ENCODE measurements at regions not wholly inside any gene's neighbourhood (a gene's known extent, or its start where the extent isn't known, plus 50 kb on each side); places are given as distances from the start of the nearest gene placed in this dataset.
A peak's percentile ranks its signal among the peaks of the same experiment; 100 is the strongest.
"Not testable (repeated sequence)": the region's sequence is repeated elsewhere in the genome, so short reads cannot be mapped to it uniquely, and the experiment has no call there.

GRCh38 chr2:185393091-185393490 is 345.5 kb upstream of the FSIP2 start:
- Histone ChIP-seq H3K4me1 (no peaks in the 10 kb centered on the region), H3K27me3 (no peaks in the 10 kb centered on the region), H3K27ac (no peak overlapping the region), H3K36me3 (no peaks in the 10 kb centered on the region), H3K4me3 (no peak overlapping the region), H3K9me3 (peaks cover 2 to 15% of the 10 kb centered on the region in 2 donors)
- DNase-seq (ENCODE audit: low spot score in 2 of 2) = no peak
- TF ChIP-seq POLR2A (IDR thresholded peaks at IDR 0.05) (no peak), POLR2AphosphoS5 (IDR thresholded peaks at IDR 0.05) (no peak), CTCF (IDR thresholded peaks at IDR 0.05) (no peak)
- intact Hi-C loops (cut with DNase I; ENCODE audit: low total_unique reads) = no loop called here

GRCh38 chr2:185402474-185402873 is 336.1 kb upstream of the FSIP2 start:
- no peak overlapping the region for H3K27ac ChIP-seq
- intact Hi-C loops (cut with DNase I; ENCODE audit: low total_unique reads) = no loop called here
- H3K4me3 ChIP-seq = no peak overlapping the region
- DNase-seq (ENCODE audit: low spot score in 2 of 2) = no peak
- H3K9me3 ChIP-seq = peaks cover 0 to under 1% of the 10 kb centered on the region in 2 donors
- no peaks in the 10 kb centered on the region for H3K4me1 ChIP-seq
- H3K36me3 ChIP-seq = no peaks in the 10 kb centered on the region
- TF ChIP-seq CTCF (IDR thresholded peaks at IDR 0.05) (no peak), POLR2A (IDR thresholded peaks at IDR 0.05) (no peak), POLR2AphosphoS5 (IDR thresholded peaks at IDR 0.05) (no peak)
- H3K27me3 ChIP-seq = no peaks in the 10 kb centered on the region

- intact Hi-C loops (cut with DNase I; ENCODE audit: low total_unique reads) = no loop called here
- no peak overlapping the region for H3K4me3 ChIP-seq
- H3K27me3 ChIP-seq = no peaks in the 10 kb centered on the region
- no peaks in the 10 kb centered on the region for H3K9me3 ChIP-seq
- H3K27ac ChIP-seq = no peak overlapping the region
- H3K36me3 ChIP-seq = peaks cover 3% of the 10 kb centered on the region
- H3K4me1 ChIP-seq = no peaks in the 10 kb centered on the region
- DNase-seq (ENCODE audit: low spot score in 2 of 2) = no peak
- TF ChIP-seq POLR2AphosphoS5 (IDR thresholded peaks at IDR 0.05) (no peak), CTCF (IDR thresholded peaks at IDR 0.05) (no peak), POLR2A (IDR thresholded peaks at IDR 0.05) (no peak)
These were observed 334.0 kb upstream of the FSIP2 start for GRCh38 chr2:185404578-185404977.

- no peak overlapping the region for H3K27ac ChIP-seq
- no peak overlapping the region for H3K4me3 ChIP-seq
- H3K36me3 ChIP-seq = no peaks in the 10 kb centered on the region
- H3K9me3 ChIP-seq = no peaks in the 10 kb centered on the region
- TF ChIP-seq CTCF (IDR thresholded peaks at IDR 0.05) (no peak), POLR2A (IDR thresholded peaks at IDR 0.05) (no peak), POLR2AphosphoS5 (IDR thresholded peaks at IDR 0.05) (no peak)
- H3K4me1 ChIP-seq = no peaks in the 10 kb centered on the region
- no peak for DNase-seq (ENCODE audit: low spot score in 2 of 2)
- intact Hi-C loops (cut with DNase I; ENCODE audit: low total_unique reads) = no loop called here
- H3K27me3 ChIP-seq = no peaks in the 10 kb centered on the region
These were observed 321.5 kb upstream of the FSIP2 start for GRCh38 chr2:185417111-185417510.

- Histone ChIP-seq H3K4me3 (no peak overlapping the region), H3K36me3 (no peaks in the 10 kb centered on the region), H3K27ac (no peak overlapping the region), H3K4me1 (no peaks in the 10 kb centered on the region), H3K9me3 (no peaks in the 10 kb centered on the region), H3K27me3 (no peaks in the 10 kb centered on the region)
- DNase-seq (ENCODE audit: low spot score in 2 of 2) = no peak
- TF ChIP-seq POLR2AphosphoS5 (IDR thresholded peaks at IDR 0.05) = no peak
- TF ChIP-seq CTCF (IDR thresholded peaks at IDR 0.05) = no peak
- TF ChIP-seq POLR2A (IDR thresholded peaks at IDR 0.05) = no peak
- intact Hi-C loops (cut with DNase I; ENCODE audit: low total_unique reads) = no loop called here
These were observed 320.9 kb upstream of the FSIP2 start for GRCh38 chr2:185417688-185418087.

GRCh38 chr2:185424958-185425629 is 313.5 kb upstream of the FSIP2 start:
- H3K4me1 ChIP-seq; H3K27me3 ChIP-seq; DNase-seq (ENCODE audit: low spot score in 2 of 2); H3K27ac ChIP-seq; H3K36me3 ChIP-seq; intact Hi-C loops (cut with DNase I; ENCODE audit: low total_unique reads); H3K9me3 ChIP-seq: not testable (repeated sequence)
- peak overlapping the region in 1 of 3 donors; percentile 39 for H3K4me3 ChIP-seq
